SU-DHL-6 (cell line): ENCODE measurements at regions not wholly inside any gene's neighbourhood (a gene's known extent, or its start where the extent isn't known, plus 50 kb on each side); places are given as distances from the start of the nearest gene placed in this dataset.

Experiments
- EZH2phosphoT487 ChIP-seq: fragments of 200-600 bp; sonication (generic), shearing (Covaris generic); conservative IDR thresholded peaks from 2 replicates; pipeline ENCODE4 v1.6.1; 2018; ENCODE audit warnings: mild to moderate bottlenecking, antibody characterized with exemption, low read length, moderate library complexity, mixed read lengths
- TF ChIP-seq, protein P1 (sequence below): fragments of 200-600 bp; sonication (generic); IDR thresholded peaks from one replicate; pipeline ENCODE4 v1.5.1; 2017; ENCODE audit warnings: antibody characterized with exemption, mild to moderate bottlenecking, low read length, moderate library complexity; ENCODE audit not compliant: insufficient read depth, poor library complexity, severe bottlenecking

DNA sequence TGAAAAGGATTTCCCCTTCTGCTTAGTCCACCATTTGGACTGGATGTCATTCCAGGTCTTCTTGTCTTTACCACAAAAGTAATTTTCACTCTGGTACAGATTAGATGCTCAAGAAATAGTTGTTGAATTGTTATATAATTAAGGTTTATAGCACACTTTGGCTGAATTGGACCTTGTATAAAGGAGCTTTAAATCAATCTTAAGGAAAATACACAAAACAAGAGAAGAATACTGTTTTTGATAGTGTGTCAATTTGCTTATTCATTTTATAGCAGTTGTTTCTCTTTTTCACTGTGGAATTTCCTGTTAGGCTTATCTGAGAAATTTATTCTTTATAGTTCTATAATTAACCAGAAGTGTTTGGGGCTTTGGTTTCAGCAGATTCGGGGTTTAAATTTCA is 62.7 kb upstream of the TDRD3 start:
- TF ChIP-seq, protein P1, sequence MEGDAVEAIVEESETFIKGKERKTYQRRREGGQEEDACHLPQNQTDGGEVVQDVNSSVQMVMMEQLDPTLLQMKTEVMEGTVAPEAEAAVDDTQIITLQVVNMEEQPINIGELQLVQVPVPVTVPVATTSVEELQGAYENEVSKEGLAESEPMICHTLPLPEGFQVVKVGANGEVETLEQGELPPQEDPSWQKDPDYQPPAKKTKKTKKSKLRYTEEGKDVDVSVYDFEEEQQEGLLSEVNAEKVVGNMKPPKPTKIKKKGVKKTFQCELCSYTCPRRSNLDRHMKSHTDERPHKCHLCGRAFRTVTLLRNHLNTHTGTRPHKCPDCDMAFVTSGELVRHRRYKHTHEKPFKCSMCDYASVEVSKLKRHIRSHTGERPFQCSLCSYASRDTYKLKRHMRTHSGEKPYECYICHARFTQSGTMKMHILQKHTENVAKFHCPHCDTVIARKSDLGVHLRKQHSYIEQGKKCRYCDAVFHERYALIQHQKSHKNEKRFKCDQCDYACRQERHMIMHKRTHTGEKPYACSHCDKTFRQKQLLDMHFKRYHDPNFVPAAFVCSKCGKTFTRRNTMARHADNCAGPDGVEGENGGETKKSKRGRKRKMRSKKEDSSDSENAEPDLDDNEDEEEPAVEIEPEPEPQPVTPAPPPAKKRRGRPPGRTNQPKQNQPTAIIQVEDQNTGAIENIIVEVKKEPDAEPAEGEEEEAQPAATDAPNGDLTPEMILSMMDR = no peak
- no peak for TF ChIP-seq EZH2phosphoT487
